AG04449 (cell line): ENCODE measurements at regions not wholly inside any gene's neighbourhood (a gene's known extent, or its start where the extent isn't known, plus 50 kb on each side); places are given as distances from the start of the nearest gene placed in this dataset.

Experiments used
- CTCF ChIA-PET: fragments of 350-600 bp; formaldehyde crosslinking; extraction: SDS; loops from one replicate; lab custom pipeline; 2021; ENCODE audit warnings: antibody characterized with exemption; lab: Yijun Ruan, JAX
- POLR2A ChIA-PET: fragments of 400-600, 350-600 bp; formaldehyde crosslinking; extraction: SDS; loops from one replicate; lab custom pipeline; 2020; ENCODE audit warnings: antibody characterized with exemption, inconsistent platforms; lab: Yijun Ruan, JAX
- DNase-seq: peaks from one replicate; pipeline ENCODE4 v3.0.0-alpha.2; 2010; ENCODE audit warnings: low read depth, low spot score
- H3K4me3 ChIP-seq: 2 replicates; pipeline ENCODE4 v1.5.1; 2011; ENCODE audit warnings: low read depth, mild to moderate bottlenecking, control low read depth, low read length
- CTCF ChIP-seq: IDR thresholded peaks from one replicate; pipeline ENCODE4 v1.5.1; 2011; ENCODE audit warnings: mild to moderate bottlenecking, moderate library complexity, low read length, control low read depth, inconsistent platforms; ENCODE audit not compliant: insufficient read depth; ENCODE audit errors: missing control alignments

DNA sequence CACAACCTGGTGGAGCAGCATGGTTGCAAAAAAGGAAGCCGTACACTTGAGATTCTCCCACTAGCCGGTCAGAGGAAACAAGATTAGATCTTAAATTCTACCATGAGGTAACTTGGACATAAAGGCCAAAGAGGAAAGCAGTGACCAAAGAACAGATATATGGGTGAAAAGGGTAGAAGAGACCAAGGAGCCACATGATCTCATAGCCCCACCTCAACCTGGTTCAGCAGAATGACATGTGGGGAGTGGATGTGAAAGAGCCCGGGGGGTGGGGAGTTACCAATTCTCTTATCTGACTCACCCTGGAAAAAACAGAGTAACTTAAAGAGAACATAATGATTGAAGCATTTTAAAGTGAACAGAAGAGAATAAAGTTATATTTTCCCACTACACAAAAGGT is 683.0 kb downstream of the DSC3 start:
- no peak for TF ChIP-seq CTCF

GRCh38 chr18:30358555-30358954 is 684.0 kb downstream of the DSC3 start:
- DNase-seq = no peak
- ChIA-PET POLR2A (no interaction called here), CTCF (no interaction called here)
- no peak for TF ChIP-seq CTCF
- no peak overlapping the region for H3K4me3 ChIP-seq

More for the DNA sequence above, 683.0 kb downstream of the DSC3 start:
- no peak for DNase-seq
- H3K4me3 ChIP-seq = no peak overlapping the region
- POLR2A ChIA-PET = no interaction called here
- CTCF ChIA-PET = no interaction called here

GRCh38 chr18:30352551-30353168 is 689.9 kb downstream of the DSC3 start:
- no peak overlapping the region for H3K4me3 ChIP-seq
- no peak for TF ChIP-seq CTCF
- no peak for DNase-seq
- ChIA-PET CTCF (no interaction called here), POLR2A (no interaction called here)

DNA sequence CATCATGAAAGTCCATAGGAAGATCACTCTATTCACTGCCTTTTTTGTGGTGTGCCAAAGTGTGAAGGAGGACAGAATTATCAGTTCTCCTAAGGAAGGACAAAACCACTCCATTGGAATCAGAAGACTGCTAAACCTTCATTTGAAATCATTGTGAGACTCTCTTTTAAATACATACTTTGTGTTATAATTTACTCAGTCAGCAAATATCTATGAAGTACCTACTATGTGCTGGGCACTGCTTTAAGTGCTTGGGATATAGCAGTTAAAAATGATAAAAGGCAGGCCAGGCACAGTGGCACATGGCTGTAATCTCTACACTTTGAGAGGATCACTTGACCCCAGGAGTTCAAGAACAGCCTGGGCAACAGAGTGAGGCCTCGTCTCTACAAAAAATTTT is 692.3 kb downstream of the DSC3 start:
- TF ChIP-seq CTCF = no peak
- no peak for DNase-seq
- H3K4me3 ChIP-seq = no peak overlapping the region
- CTCF ChIA-PET = no interaction called here
- POLR2A ChIA-PET = no interaction called here

DNA sequence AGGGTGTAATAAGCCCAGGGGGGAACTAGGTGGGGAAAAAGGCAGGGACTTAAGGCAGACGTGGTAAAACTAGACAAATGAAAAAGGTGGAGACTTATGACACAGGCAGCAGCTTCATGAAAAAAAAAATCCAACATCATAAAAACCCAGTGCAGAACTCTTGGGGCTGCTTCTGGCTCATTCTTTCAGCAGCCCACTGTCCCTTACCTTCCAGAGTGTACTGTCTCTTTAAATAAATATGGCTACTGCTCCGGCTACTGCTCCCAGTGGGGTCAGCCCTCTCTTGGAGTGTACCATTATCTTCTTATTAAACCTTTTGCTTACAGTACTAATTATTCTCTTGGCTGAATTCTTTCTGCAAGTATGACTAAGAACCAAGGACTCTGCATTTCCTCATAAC is 699.5 kb downstream of the DSC3 start:
- ChIA-PET CTCF (no interaction called here), POLR2A (no interaction called here)
- H3K4me3 ChIP-seq = no peak overlapping the region
- DNase-seq = no peak
- no peak for TF ChIP-seq CTCF

GRCh38 chr18:30342675-30343074 is 699.9 kb downstream of the DSC3 start:
- TF ChIP-seq CTCF = no peak
- ChIA-PET POLR2A (no interaction called here), CTCF (no interaction called here)
- H3K4me3 ChIP-seq = no peak overlapping the region
- no peak for DNase-seq
